Prostate gland (tissue), 2 donors: ENCODE measurements at regions not wholly inside any gene's neighbourhood (a gene's known extent, or its start where the extent isn't known, plus 50 kb on each side); places are given as distances from the start of the nearest gene placed in this dataset.

Experiments used
- POLR2AphosphoS5 ChIP-seq: sonication (generic); formaldehyde crosslinking; IDR thresholded peaks from one replicate; pipeline ENCODE4 v1.6.1; 2017; ENCODE audit warnings: antibody characterized with exemption
- TF ChIP-seq, protein P1 (sequence below), 4 experiments: fragments of 200-600 bp in 2 of 4; fragments of 450-650 bp in 2 of 4; sonication (generic) in 2 of 4; IDR thresholded peaks; 1 replicate in 3 of 4; 2 replicates in 1 of 4; pipeline ENCODE4 v1.5.1; 2016 to 2019; ENCODE audit warnings: antibody characterized with exemption in 4 of 4, mild to moderate bottlenecking in 2 of 4, moderate library complexity in 2 of 4

DNA sequence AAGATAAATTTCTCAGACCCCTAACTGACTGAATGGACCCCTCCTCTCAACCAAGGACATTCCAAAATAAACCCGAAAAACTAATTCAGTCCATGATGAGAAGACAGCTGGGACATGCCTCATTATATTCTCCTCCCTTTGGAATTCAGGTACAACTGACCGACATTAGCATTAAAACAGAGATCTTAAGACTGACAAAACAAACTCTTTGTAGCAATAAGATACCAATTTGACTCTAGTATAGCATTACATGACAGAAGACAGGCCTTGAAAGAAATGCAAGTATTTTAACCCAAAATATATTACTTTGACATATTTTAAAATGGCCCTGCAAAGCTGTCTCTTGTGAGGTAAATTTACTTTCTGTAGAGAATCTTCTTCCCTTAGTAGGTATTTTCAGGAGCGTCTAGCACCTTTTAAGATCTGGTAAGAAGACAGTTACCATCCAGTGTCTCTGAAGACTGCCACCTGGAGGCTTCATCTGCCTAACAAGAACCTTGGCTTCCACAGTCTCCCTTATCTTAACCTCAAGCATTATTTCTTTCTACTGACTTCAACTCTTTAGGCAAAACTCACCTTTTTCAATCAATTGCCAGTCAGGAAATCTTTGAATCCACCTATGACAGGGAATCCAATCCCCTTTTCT, 957.5 kb downstream of the SLC6A15 start:
- TF ChIP-seq, protein P1, sequence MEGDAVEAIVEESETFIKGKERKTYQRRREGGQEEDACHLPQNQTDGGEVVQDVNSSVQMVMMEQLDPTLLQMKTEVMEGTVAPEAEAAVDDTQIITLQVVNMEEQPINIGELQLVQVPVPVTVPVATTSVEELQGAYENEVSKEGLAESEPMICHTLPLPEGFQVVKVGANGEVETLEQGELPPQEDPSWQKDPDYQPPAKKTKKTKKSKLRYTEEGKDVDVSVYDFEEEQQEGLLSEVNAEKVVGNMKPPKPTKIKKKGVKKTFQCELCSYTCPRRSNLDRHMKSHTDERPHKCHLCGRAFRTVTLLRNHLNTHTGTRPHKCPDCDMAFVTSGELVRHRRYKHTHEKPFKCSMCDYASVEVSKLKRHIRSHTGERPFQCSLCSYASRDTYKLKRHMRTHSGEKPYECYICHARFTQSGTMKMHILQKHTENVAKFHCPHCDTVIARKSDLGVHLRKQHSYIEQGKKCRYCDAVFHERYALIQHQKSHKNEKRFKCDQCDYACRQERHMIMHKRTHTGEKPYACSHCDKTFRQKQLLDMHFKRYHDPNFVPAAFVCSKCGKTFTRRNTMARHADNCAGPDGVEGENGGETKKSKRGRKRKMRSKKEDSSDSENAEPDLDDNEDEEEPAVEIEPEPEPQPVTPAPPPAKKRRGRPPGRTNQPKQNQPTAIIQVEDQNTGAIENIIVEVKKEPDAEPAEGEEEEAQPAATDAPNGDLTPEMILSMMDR (IDR thresholded peaks at IDR 0.05): no peak
- no peak for TF ChIP-seq POLR2AphosphoS5
